Vagina (tissue), 2 donors: ENCODE measurements at regions not wholly inside any gene's neighbourhood (a gene's known extent, or its start where the extent isn't known, plus 50 kb on each side); places are given as distances from the start of the nearest gene placed in this dataset.

Source experiments
- DNase-seq, 2 donors: peaks; one replicate each; pipeline ENCODE4 v3.0.0-alpha.2; 2017; ENCODE audit errors: extremely low spot score in 2 of 2
- H3K27ac ChIP-seq: fragments of 200-600 bp; sonication (generic); one replicate; pipeline ENCODE4 v1.5.1; 2019
- H3K27me3 ChIP-seq: fragments of 200-600 bp; sonication (generic); one replicate; pipeline ENCODE4 v1.5.1; 2019
- H3K36me3 ChIP-seq, 2 donors: fragments of 200-600 bp; sonication (generic); one replicate each; pipeline ENCODE4 v1.5.1; 2017 to 2019
- H3K4me1 ChIP-seq: fragments of 200-600 bp; sonication (generic); one replicate; pipeline ENCODE4 v1.5.1; 2019
- H3K4me3 ChIP-seq, 2 donors: fragments of 200-600 bp; sonication (generic); 1 replicate in 1 of 2; 2 replicates in 1 of 2; pipeline ENCODE4 v1.5.1; 2016 to 2019
- H3K9me3 ChIP-seq: fragments of 200-600 bp; sonication (generic); one replicate; pipeline ENCODE4 v1.5.1; 2019
- CTCF ChIP-seq, 3 experiments: fragments of 450-650 bp in 2 of 3; fragments of 200-600 bp in 1 of 3; sonication (generic) in 1 of 3; IDR thresholded peaks; one replicate each; pipeline ENCODE4 v1.5.1; 2017 to 2019; ENCODE audit warnings: antibody characterized with exemption in 3 of 3, mild to moderate bottlenecking in 2 of 3, moderate library complexity in 2 of 3
- POLR2A ChIP-seq, 2 donors: fragments of 450-650 bp; IDR thresholded peaks; one replicate each; pipeline ENCODE4 v1.6.1; 2017; ENCODE audit warnings: antibody characterized with exemption in 2 of 2, mild to moderate bottlenecking in 2 of 2, moderate library complexity in 2 of 2
- POLR2AphosphoS5 ChIP-seq, 2 donors: sonication (generic); formaldehyde crosslinking; IDR thresholded peaks; one replicate each; pipeline ENCODE4 v1.9.0; 2017; ENCODE audit warnings: antibody characterized with exemption in 2 of 2, mild to moderate bottlenecking in 2 of 2, low read depth in 1 of 2; ENCODE audit not compliant: insufficient read depth in 1 of 2
- intact Hi-C: fragments of 100-400 bp; cut with DNase I; formaldehyde crosslinking; loops from one replicate; pipeline ENCODE4 v1.15.1; 2023

- intact Hi-C loops: no loop called here
Observed at GRCh38 chr12:22115711-22116110, 69.7 kb downstream of the CMAS start.

GRCh38 chr12:22116376-22116775 lies 70.4 kb downstream of the CMAS start:
- no peak for DNase-seq
- intact Hi-C loops: no loop called here
- H3K9me3 ChIP-seq: no peaks in the 10 kb centered on the region
- H3K4me1 ChIP-seq: no peaks in the 10 kb centered on the region
- no peak overlapping the region for H3K27ac ChIP-seq
- no peaks in the 10 kb centered on the region for H3K27me3 ChIP-seq
- H3K4me3 ChIP-seq: no peak overlapping the region
- H3K36me3 ChIP-seq: no peaks in the 10 kb centered on the region
- no peak for TF ChIP-seq POLR2A (IDR thresholded peaks at IDR 0.05)
- no peak for TF ChIP-seq POLR2AphosphoS5 (IDR thresholded peaks at IDR 0.05; ENCODE audit: insufficient read depth in 1 of 2, low read depth in 1 of 2)
- no peak for TF ChIP-seq CTCF (IDR thresholded peaks at IDR 0.05)

More at GRCh38 chr12:22115711-22116110, 69.7 kb downstream of the CMAS start:
- TF ChIP-seq CTCF (IDR thresholded peaks at IDR 0.05) (no peak), POLR2A (IDR thresholded peaks at IDR 0.05) (no peak), POLR2AphosphoS5 (IDR thresholded peaks at IDR 0.05; ENCODE audit: insufficient read depth in 1 of 2, low read depth in 1 of 2) (no peak)
- no peak overlapping the region for H3K27ac ChIP-seq
- no peak for DNase-seq
- H3K27me3 ChIP-seq: no peaks in the 10 kb centered on the region
- H3K36me3 ChIP-seq: no peaks in the 10 kb centered on the region
- no peaks in the 10 kb centered on the region for H3K9me3 ChIP-seq
- H3K4me1 ChIP-seq: no peaks in the 10 kb centered on the region
- no peak overlapping the region for H3K4me3 ChIP-seq

DNA sequence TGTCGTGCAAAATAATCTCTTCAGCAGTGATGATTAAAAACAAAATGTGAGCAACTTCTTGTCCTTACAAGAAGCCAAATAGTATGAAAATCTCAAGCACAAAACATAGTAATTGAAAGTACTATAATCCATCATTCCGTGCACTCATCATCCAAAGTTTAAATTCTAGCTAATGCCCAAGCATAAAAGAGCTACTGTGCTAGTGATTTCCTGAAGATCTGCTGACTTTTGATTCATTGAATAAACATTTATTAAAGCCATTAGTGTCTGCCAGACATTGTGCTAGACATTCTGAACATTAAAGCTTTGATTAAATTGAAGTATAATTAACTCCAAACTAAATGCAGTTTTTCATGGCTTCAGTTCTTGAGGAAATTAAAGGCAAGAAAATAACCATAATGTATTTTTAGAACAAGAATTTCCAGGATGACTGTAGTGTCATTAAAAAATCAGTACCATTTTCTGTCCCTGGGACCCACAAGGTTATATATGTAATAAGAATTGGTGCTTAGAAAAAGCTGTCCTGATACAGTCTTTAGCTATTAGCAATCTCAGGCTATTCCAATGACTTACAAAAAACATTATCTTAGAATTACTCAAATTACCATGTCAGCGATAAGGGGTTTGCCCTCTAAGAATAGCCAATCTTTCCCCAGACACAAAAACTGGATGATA lies 71.7 kb downstream of the CMAS start:
- no peak overlapping the region for H3K27ac ChIP-seq
- TF ChIP-seq CTCF (IDR thresholded peaks at IDR 0.05) (no peak), POLR2AphosphoS5 (IDR thresholded peaks at IDR 0.05; ENCODE audit: insufficient read depth in 1 of 2, low read depth in 1 of 2) (no peak), POLR2A (IDR thresholded peaks at IDR 0.05) (no peak)
- intact Hi-C loops: no loop called here

GRCh38 chr12:22118238-22118790 lies 72.3 kb downstream of the CMAS start:
- Histone ChIP-seq H3K4me1 (no peaks in the 10 kb centered on the region), H3K36me3 (no peaks in the 10 kb centered on the region), H3K27ac (no peak overlapping the region), H3K27me3 (no peaks in the 10 kb centered on the region), H3K9me3 (no peaks in the 10 kb centered on the region), H3K4me3 (no peak overlapping the region)
- intact Hi-C loops: no loop called here
- DNase-seq: no peak
- TF ChIP-seq POLR2A (IDR thresholded peaks at IDR 0.05): no peak
- TF ChIP-seq POLR2AphosphoS5 (IDR thresholded peaks at IDR 0.05; ENCODE audit: insufficient read depth in 1 of 2, low read depth in 1 of 2): no peak
- TF ChIP-seq CTCF (IDR thresholded peaks at IDR 0.05): no peak

More for the DNA sequence above, 71.7 kb downstream of the CMAS start:
- no peak for DNase-seq
- Histone ChIP-seq H3K4me1 (no peaks in the 10 kb centered on the region), H3K36me3 (no peaks in the 10 kb centered on the region), H3K9me3 (no peaks in the 10 kb centered on the region), H3K27me3 (no peaks in the 10 kb centered on the region), H3K4me3 (no peak overlapping the region)

- no peaks in the 10 kb centered on the region for H3K27me3 ChIP-seq
- H3K4me3 ChIP-seq: no peak overlapping the region
- H3K36me3 ChIP-seq: no peaks in the 10 kb centered on the region
- no peak overlapping the region for H3K27ac ChIP-seq
- TF ChIP-seq POLR2AphosphoS5 (IDR thresholded peaks at IDR 0.05; ENCODE audit: insufficient read depth in 1 of 2, low read depth in 1 of 2): no peak
- TF ChIP-seq CTCF (IDR thresholded peaks at IDR 0.05): no peak
- TF ChIP-seq POLR2A (IDR thresholded peaks at IDR 0.05): no peak
- intact Hi-C loops: no loop called here
- no peaks in the 10 kb centered on the region for H3K4me1 ChIP-seq
- H3K9me3 ChIP-seq: no peaks in the 10 kb centered on the region
- DNase-seq: no peak
Observed at GRCh38 chr12:22121224-22121623, 75.2 kb downstream of the CMAS start.
